ENCODE measurements at regions not wholly inside any gene's neighbourhood (a gene's known extent, or its start where the extent isn't known, plus 50 kb on each side); places are given as distances from the start of the nearest gene placed in this dataset.

- TF ChIP-seq CTCF (IDR thresholded peaks at IDR 0.05) (no peak), ZFX (IDR thresholded peaks at IDR 0.05; ENCODE audit: borderline replicate concordance) (no peak)
Observed at GRCh38 chr19:32206065-32206464, 139.3 kb upstream of the ZNF507 start.
